Testis (tissue), 2 donors: ENCODE measurements at regions not wholly inside any gene's neighbourhood (a gene's known extent, or its start where the extent isn't known, plus 50 kb on each side); places are given as distances from the start of the nearest gene placed in this dataset.

Experiments used
- DNase-seq: peaks from one replicate; pipeline ENCODE4 v3.0.0-alpha.2; 2019
- H3K27ac ChIP-seq, 2 donors: fragments of 200-600 bp; sonication (generic); one replicate each; pipeline ENCODE4 v1.5.1; 2019
- H3K27me3 ChIP-seq: fragments of 200-600 bp; sonication (generic); one replicate; pipeline ENCODE4 v1.5.1; 2019
- H3K36me3 ChIP-seq: fragments of 200-600 bp; sonication (generic); one replicate; pipeline ENCODE4 v1.5.1; 2017; ENCODE audit warnings: low read depth; ENCODE audit errors: missing control alignments
- H3K4me1 ChIP-seq: fragments of 200-600 bp; sonication (generic); one replicate; pipeline ENCODE4 v1.5.1; 2019
- H3K4me3 ChIP-seq, 2 donors: fragments of 200-600 bp; sonication (generic); one replicate each; pipeline ENCODE4 v1.5.1; 2017 to 2019
- H3K9me3 ChIP-seq: fragments of 200-600 bp; sonication (generic); one replicate; pipeline ENCODE4 v1.5.1; 2017
- CTCF ChIP-seq, 3 experiments: fragments of 450-650 bp in 2 of 3; fragments of 200-600 bp in 1 of 3; sonication (generic) in 1 of 3; IDR thresholded peaks; one replicate each; pipeline ENCODE4 v1.5.1; 2016 to 2019; ENCODE audit warnings: antibody characterized with exemption in 3 of 3, mild to moderate bottlenecking in 2 of 3, moderate library complexity in 1 of 3
- POLR2A ChIP-seq: fragments of 450-650 bp; IDR thresholded peaks from one replicate; pipeline ENCODE4 v1.6.1; 2017; ENCODE audit warnings: antibody characterized with exemption, mild to moderate bottlenecking, moderate library complexity
- WGBS, 2 donors: methylation state at CpG; one replicate each; pipeline ENCODE4 v1.1.5; 2018; 5-methylcytosine and 5-hydroxymethylcytosine counted together
- intact Hi-C: fragments of 100-400 bp; cut with DNase I; formaldehyde crosslinking; loops from one replicate; pipeline ENCODE4 v1.15.1; 2023; ENCODE audit warnings: low total_unique reads

GRCh38 chr7:128158370-128158769 is 82.7 kb upstream of the LEP start:
- intact Hi-C loops, result no loop called here
- no peaks in the 10 kb centered on the region for H3K27me3 ChIP-seq
- 90 to 100% methylated on average over 3 of the region's 3 CpGs for WGBS, 2 donors

GRCh38 chr7:128160296-128160695 is 80.8 kb upstream of the LEP start:
- WGBS, 2 donors, result 77 to 85% methylated on average over 6 of the region's 6 CpGs
- intact Hi-C loops, result no loop called here
- TF ChIP-seq POLR2A (no peak), CTCF (IDR thresholded peaks at IDR 0.05) (no peak)
- Histone ChIP-seq H3K4me1 (no peaks in the 10 kb centered on the region), H3K9me3 (no peaks in the 10 kb centered on the region), H3K27me3 (no peaks in the 10 kb centered on the region), H3K27ac (no peak overlapping the region), H3K36me3 (no peaks in the 10 kb centered on the region), H3K4me3 (no peak overlapping the region)
- DNase-seq, result no peak

More at GRCh38 chr7:128158370-128158769, 82.7 kb upstream of the LEP start:
- DNase-seq, result no peak
- Histone ChIP-seq H3K4me3 (no peak overlapping the region), H3K36me3 (no peaks in the 10 kb centered on the region), H3K4me1 (no peaks in the 10 kb centered on the region), H3K27ac (no peak overlapping the region), H3K9me3 (no peaks in the 10 kb centered on the region)
- TF ChIP-seq CTCF (IDR thresholded peaks at IDR 0.05) (no peak), POLR2A (no peak)

GRCh38 chr7:128161466-128162125 is 79.5 kb upstream of the LEP start:
- Histone ChIP-seq H3K27ac (no peak overlapping the region), H3K36me3 (no peaks in the 10 kb centered on the region), H3K4me1 (peaks cover 5% of the 10 kb centered on the region), H3K4me3 (no peak overlapping the region), H3K9me3 (no peaks in the 10 kb centered on the region), H3K27me3 (no peaks in the 10 kb centered on the region)
- intact Hi-C loops, result no loop called here
- 93% methylated on average over 7 of the region's 7 CpGs for WGBS, 2 donors
- TF ChIP-seq CTCF (IDR thresholded peaks at IDR 0.05) (no peak), POLR2A (no peak)
- DNase-seq, result no peak

- no peak overlapping the region for H3K27ac ChIP-seq
- H3K4me1 ChIP-seq, result peaks cover 10% of the 10 kb centered on the region
- no peak overlapping the region for H3K4me3 ChIP-seq
- 85% methylated on average over 2 of the region's 2 CpGs for WGBS, 2 donors
- no peaks in the 10 kb centered on the region for H3K9me3 ChIP-seq
- TF ChIP-seq CTCF (IDR thresholded peaks at IDR 0.05), result no peak
- TF ChIP-seq POLR2A, result no peak
- intact Hi-C loops, result no loop called here
- DNase-seq, result no peak
- no peaks in the 10 kb centered on the region for H3K36me3 ChIP-seq
- no peaks in the 10 kb centered on the region for H3K27me3 ChIP-seq
Measured at GRCh38 chr7:128162666-128163065, 78.4 kb upstream of the LEP start.

GRCh38 chr7:128163473-128163872 is 77.6 kb upstream of the LEP start:
- no peaks in the 10 kb centered on the region for H3K9me3 ChIP-seq
- H3K27ac ChIP-seq, result no peak overlapping the region
- TF ChIP-seq CTCF (IDR thresholded peaks at IDR 0.05), result no peak
- TF ChIP-seq POLR2A, result no peak
- intact Hi-C loops, result no loop called here
- 89 to 100% methylated on average over 1 to 2 of the region's 2 CpGs for WGBS, 2 donors
- H3K36me3 ChIP-seq, result no peaks in the 10 kb centered on the region
- no peak for DNase-seq
- peaks cover 16% of the 10 kb centered on the region for H3K4me1 ChIP-seq
- H3K27me3 ChIP-seq, result no peaks in the 10 kb centered on the region
- no peak overlapping the region for H3K4me3 ChIP-seq
